GM19240 (cell line): ENCODE measurements at regions not wholly inside any gene's neighbourhood (a gene's known extent, or its start where the extent isn't known, plus 50 kb on each side); places are given as distances from the start of the nearest gene placed in this dataset.
"Not testable (repeated sequence)": the region's sequence is repeated elsewhere in the genome, so short reads cannot be mapped to it uniquely, and the experiment has no call there.

Experiments used
- DNase-seq: peaks from one replicate; pipeline ENCODE4 v3.0.0; 2011; ENCODE audit warnings: low spot score; ENCODE audit not compliant: insufficient read length

GRCh38 chr20:53723621-53724020 lies 130.0 kb upstream of the ZNF217 start:
- no peak for DNase-seq

- DNase-seq: no peak
These were observed 129.4 kb upstream of the ZNF217 start for GRCh38 chr20:53723045-53723444.

- no peak for DNase-seq
These were observed 128.9 kb upstream of the ZNF217 start for GRCh38 chr20:53722515-53723036.

GRCh38 chr20:53721445-53721963 lies 127.9 kb upstream of the ZNF217 start:
- DNase-seq: not testable (repeated sequence)

GRCh38 chr20:53719171-53719803 lies 125.6 kb upstream of the ZNF217 start:
- not testable (repeated sequence) for DNase-seq

GRCh38 chr20:53718142-53719021 lies 124.7 kb upstream of the ZNF217 start:
- no peak for DNase-seq

- no peak for DNase-seq
These were observed 122.8 kb upstream of the ZNF217 start for GRCh38 chr20:53716395-53716794.

GRCh38 chr20:53714524-53714923 lies 120.9 kb upstream of the ZNF217 start:
- DNase-seq: no peak

GRCh38 chr20:53713328-53714056 lies 119.9 kb upstream of the ZNF217 start:
- no peak for DNase-seq

GRCh38 chr20:53712212-53712977 lies 118.8 kb upstream of the ZNF217 start:
- no peak for DNase-seq

GRCh38 chr20:53711333-53712211 lies 117.9 kb upstream of the ZNF217 start:
- DNase-seq: no peak

- DNase-seq: no peak
These were observed 114.7 kb upstream of the ZNF217 start for GRCh38 chr20:53708129-53708968.

GRCh38 chr20:53707371-53708055 lies 113.9 kb upstream of the ZNF217 start:
- DNase-seq: no peak

- no peak for DNase-seq
These were observed 113.1 kb upstream of the ZNF217 start for GRCh38 chr20:53706466-53707370.

GRCh38 chr20:53706008-53706465 lies 112.4 kb upstream of the ZNF217 start:
- DNase-seq: no peak

- no peak for DNase-seq
These were observed 109.0 kb upstream of the ZNF217 start for GRCh38 chr20:53702617-53703016.

- no peak for DNase-seq
These were observed 106.3 kb upstream of the ZNF217 start for GRCh38 chr20:53699906-53700305.
